Adrenal gland (tissue), 5 donors: ENCODE measurements at regions not wholly inside any gene's neighbourhood (a gene's known extent, or its start where the extent isn't known, plus 50 kb on each side); places are given as distances from the start of the nearest gene placed in this dataset.

Experiments
- CTCF ChIP-seq, 6 experiments: fragments of 450-650 bp in 4 of 6; fragments of 200-600 bp in 2 of 6; sonication (generic) in 1 of 6; IDR thresholded peaks; 1 replicate in 5 of 6; 2 replicates in 1 of 6; pipeline versions ENCODE4 v1.5.1 to v1.8.0; 2016 to 2021; ENCODE audit warnings: antibody characterized with exemption in 6 of 6, mild to moderate bottlenecking in 2 of 6, moderate library complexity in 1 of 6
- POLR2A ChIP-seq, 2 donors: fragments of 450-650 bp; IDR thresholded peaks; one replicate each; pipeline ENCODE4 v1.6.1; 2017; ENCODE audit warnings: antibody characterized with exemption in 2 of 2, mild to moderate bottlenecking in 2 of 2, moderate library complexity in 1 of 2
- donor health status: DM: no; HTN: no; CAD: no.

- TF ChIP-seq CTCF (IDR thresholded peaks at IDR 0.05) (no peak), POLR2A (IDR thresholded peaks at IDR 0.05) (no peak)
Observed at GRCh38 chr5:89262030-89262429, 379.0 kb upstream of the MEF2C start.
